ENCODE measurements at regions not wholly inside any gene's neighbourhood (a gene's known extent, or its start where the extent isn't known, plus 50 kb on each side); places are given as distances from the start of the nearest gene placed in this dataset.

DNA sequence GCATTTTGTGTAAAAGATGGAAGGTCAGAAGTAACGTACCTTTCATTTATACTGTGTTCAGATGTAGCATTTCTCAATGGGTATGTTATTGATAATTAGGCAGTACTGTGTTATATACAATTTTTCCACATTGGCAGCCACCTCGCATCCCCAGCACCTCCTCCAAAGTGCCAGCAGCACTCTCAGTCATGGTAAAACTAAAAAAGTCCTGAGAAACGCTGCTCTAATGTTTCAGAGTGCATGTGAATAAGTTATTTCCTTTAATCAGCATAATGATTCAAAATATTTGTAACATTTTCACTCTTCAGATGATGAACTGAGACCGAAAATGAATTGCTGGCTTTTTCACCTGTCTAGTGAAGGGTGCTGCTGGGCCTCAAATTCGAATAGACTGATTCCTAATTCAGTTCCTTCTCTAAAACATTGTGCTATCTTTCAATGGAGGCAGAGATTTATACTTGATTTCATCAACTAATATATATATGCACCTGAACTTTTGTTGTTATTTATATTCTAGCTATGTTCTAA lies 79.9 kb upstream of the ANKRD55 start:
- no peaks in the 10 kb centered on the region for H3K9me3 ChIP-seq (ENCODE audit: control insufficient read depth, low read depth, low read length)
- no peak for FAIRE-seq
- TF ChIP-seq EZH2 (IDR thresholded peaks at IDR 0.05; ENCODE audit: low read length) (no peak), CTCF (optimal IDR thresholded peaks at IDR 0.05 in 1 of 3, IDR thresholded peaks at IDR 0.05 in 1 of 3, conservative IDR thresholded peaks at IDR 0.05 in 1 of 3; ENCODE audit: extremely low read depth in 1 of 3, insufficient read depth in 2 of 3, low read length in 3 of 3) (no peak)
- no peaks in the 10 kb centered on the region for H3K79me2 ChIP-seq (ENCODE audit: control insufficient read depth, insufficient read depth, low read length)
- DNase-seq (ENCODE audit: low read depth, low spot score), result no peak
- H3K36me3 ChIP-seq (ENCODE audit: control insufficient read depth in 2 of 2, extremely low read depth in 1 of 2, insufficient read depth in 2 of 2, low read length in 2 of 2), result no peaks in the 10 kb centered on the region
- no peak overlapping the region for H3K9ac ChIP-seq (ENCODE audit: control insufficient read depth, extremely low read depth, insufficient read depth, low read length)
- no peak overlapping the region for H3K4me2 ChIP-seq (ENCODE audit: control insufficient read depth, extremely low read depth, insufficient read depth, low read depth, low read length)
- no peaks in the 10 kb centered on the region for H3K9me1 ChIP-seq (ENCODE audit: control insufficient read depth, extremely low read depth, insufficient read depth, low read length)
- H3K27me3 ChIP-seq (ENCODE audit: control insufficient read depth, extremely low read depth, insufficient read depth, low read length), result no peaks in the 10 kb centered on the region
- H3K27ac ChIP-seq (ENCODE audit: control insufficient read depth, insufficient read depth, low read length), result no peak overlapping the region
- no peaks in the 10 kb centered on the region for H3K4me1 ChIP-seq (ENCODE audit: control insufficient read depth, extremely low read depth, insufficient read depth, low read length)
- dilution Hi-C loops (cut with MboI; ENCODE audit: extremely low pct_ligation_motif_present, low sequenced_read_pairs), result no loop called here
- no peak overlapping the region for H3K4me3 ChIP-seq (ENCODE audit: control insufficient read depth in 2 of 3, extremely low read depth in 1 of 3, insufficient read depth in 2 of 3, low read depth in 1 of 3, low read length in 3 of 3)
- no peak overlapping the region for H2AFZ ChIP-seq (ENCODE audit: control insufficient read depth, low read length)
- no peaks in the 10 kb centered on the region for H4K20me1 ChIP-seq (ENCODE audit: control insufficient read depth, extremely low read depth, insufficient read depth, low read length)

GRCh38 chr5:56311306-56311905 lies 78.3 kb upstream of the ANKRD55 start:
- H3K4me3 ChIP-seq (ENCODE audit: control insufficient read depth in 2 of 3, extremely low read depth in 1 of 3, insufficient read depth in 2 of 3, low read depth in 1 of 3, low read length in 3 of 3), result no peak overlapping the region
- dilution Hi-C loops (cut with MboI; ENCODE audit: extremely low pct_ligation_motif_present, low sequenced_read_pairs), result no loop called here
- no peak for FAIRE-seq

More at GRCh38 chr5:56311306-56311905, 78.3 kb upstream of the ANKRD55 start:
- Histone ChIP-seq H3K9me1 (ENCODE audit: control insufficient read depth, extremely low read depth, insufficient read depth, low read length) (no peaks in the 10 kb centered on the region), H2AFZ (ENCODE audit: control insufficient read depth, low read length) (no peak overlapping the region), H4K20me1 (ENCODE audit: control insufficient read depth, extremely low read depth, insufficient read depth, low read length) (no peaks in the 10 kb centered on the region), H3K36me3 (ENCODE audit: control insufficient read depth in 2 of 2, extremely low read depth in 1 of 2, insufficient read depth in 2 of 2, low read length in 2 of 2) (no peaks in the 10 kb centered on the region), H3K4me1 (ENCODE audit: control insufficient read depth, extremely low read depth, insufficient read depth, low read length) (no peaks in the 10 kb centered on the region), H3K9ac (ENCODE audit: control insufficient read depth, extremely low read depth, insufficient read depth, low read length) (no peak overlapping the region), H3K27me3 (ENCODE audit: control insufficient read depth, extremely low read depth, insufficient read depth, low read length) (no peaks in the 10 kb centered on the region), H3K4me2 (ENCODE audit: control insufficient read depth, extremely low read depth, insufficient read depth, low read depth, low read length) (no peak overlapping the region), H3K9me3 (ENCODE audit: control insufficient read depth, low read depth, low read length) (no peaks in the 10 kb centered on the region), H3K27ac (ENCODE audit: control insufficient read depth, insufficient read depth, low read length) (no peak overlapping the region), H3K79me2 (ENCODE audit: control insufficient read depth, insufficient read depth, low read length) (no peaks in the 10 kb centered on the region)
- DNase-seq (ENCODE audit: low read depth, low spot score), result no peak
- TF ChIP-seq CTCF (optimal IDR thresholded peaks at IDR 0.05 in 1 of 3, IDR thresholded peaks at IDR 0.05 in 1 of 3, conservative IDR thresholded peaks at IDR 0.05 in 1 of 3; ENCODE audit: extremely low read depth in 1 of 3, insufficient read depth in 2 of 3, low read length in 3 of 3), result no peak
- TF ChIP-seq EZH2 (IDR thresholded peaks at IDR 0.05; ENCODE audit: low read length), result no peak
